ENCODE measurements at regions not wholly inside any gene's neighbourhood (a gene's known extent, or its start where the extent isn't known, plus 50 kb on each side); places are given as distances from the start of the nearest gene placed in this dataset.
"Not testable (repeated sequence)": the region's sequence is repeated elsewhere in the genome, so short reads cannot be mapped to it uniquely, and the experiment has no call there.

DNA sequence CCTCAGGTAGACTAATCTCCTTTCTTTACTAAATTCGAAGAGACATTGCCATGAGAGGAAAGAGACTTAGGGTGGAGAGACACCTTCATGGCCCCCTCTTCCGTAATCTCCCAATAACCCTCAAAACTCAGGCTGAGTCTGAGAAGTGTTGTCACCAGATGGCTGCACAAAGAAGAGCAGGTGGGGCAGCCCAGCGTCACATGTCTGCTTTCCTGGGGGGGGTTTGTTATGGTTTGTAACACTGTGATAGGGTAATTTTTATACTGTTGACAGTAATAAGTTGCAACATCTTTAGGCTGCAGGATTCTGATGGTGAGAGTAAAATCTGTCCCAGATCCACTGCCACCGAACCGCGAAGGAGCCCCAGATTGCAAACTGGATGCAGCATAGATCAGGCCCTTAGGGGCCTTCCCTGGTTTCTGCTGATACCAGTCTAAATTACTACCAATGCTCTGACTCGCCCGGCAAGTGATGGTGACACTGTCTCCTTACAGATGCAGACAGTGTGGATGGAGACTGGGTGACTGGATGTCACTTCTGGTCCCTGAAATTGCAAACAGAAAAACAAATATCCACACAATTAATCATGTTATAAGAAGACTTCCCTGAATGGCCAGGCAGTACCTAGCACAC, 595.1 kb downstream of the RPIA start:
- TF ChIP-seq, protein P1, sequence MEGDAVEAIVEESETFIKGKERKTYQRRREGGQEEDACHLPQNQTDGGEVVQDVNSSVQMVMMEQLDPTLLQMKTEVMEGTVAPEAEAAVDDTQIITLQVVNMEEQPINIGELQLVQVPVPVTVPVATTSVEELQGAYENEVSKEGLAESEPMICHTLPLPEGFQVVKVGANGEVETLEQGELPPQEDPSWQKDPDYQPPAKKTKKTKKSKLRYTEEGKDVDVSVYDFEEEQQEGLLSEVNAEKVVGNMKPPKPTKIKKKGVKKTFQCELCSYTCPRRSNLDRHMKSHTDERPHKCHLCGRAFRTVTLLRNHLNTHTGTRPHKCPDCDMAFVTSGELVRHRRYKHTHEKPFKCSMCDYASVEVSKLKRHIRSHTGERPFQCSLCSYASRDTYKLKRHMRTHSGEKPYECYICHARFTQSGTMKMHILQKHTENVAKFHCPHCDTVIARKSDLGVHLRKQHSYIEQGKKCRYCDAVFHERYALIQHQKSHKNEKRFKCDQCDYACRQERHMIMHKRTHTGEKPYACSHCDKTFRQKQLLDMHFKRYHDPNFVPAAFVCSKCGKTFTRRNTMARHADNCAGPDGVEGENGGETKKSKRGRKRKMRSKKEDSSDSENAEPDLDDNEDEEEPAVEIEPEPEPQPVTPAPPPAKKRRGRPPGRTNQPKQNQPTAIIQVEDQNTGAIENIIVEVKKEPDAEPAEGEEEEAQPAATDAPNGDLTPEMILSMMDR (IDR thresholded peaks at IDR 0.05): not testable (repeated sequence)
- TF ChIP-seq POLR2A (IDR thresholded peaks at IDR 0.05; ENCODE audit: low read depth); POLR2AphosphoS5 (IDR thresholded peaks at IDR 0.05); EP300 (IDR thresholded peaks at IDR 0.05): not testable (repeated sequence)
